ENCODE measurements at regions not wholly inside any gene's neighbourhood (a gene's known extent, or its start where the extent isn't known, plus 50 kb on each side); places are given as distances from the start of the nearest gene placed in this dataset.

DNA sequence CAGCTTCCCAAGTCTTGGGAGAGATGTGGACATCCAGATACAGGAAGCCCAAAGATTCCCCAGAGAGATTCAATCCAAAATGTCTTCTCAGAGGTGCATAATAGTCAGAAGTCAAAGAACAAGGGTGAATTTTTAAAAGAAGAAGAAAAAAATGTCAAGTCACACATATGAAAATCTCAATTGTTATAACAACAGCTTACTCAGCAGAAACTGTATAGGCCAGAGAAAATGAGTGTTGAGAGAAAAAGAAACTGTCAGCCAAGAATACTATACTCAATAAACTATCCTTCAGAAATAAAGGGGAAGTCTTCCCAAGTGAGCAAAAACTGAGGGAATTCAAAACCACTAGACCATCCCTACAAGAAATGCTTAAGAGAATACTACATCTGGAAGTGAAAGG is 612.9 kb upstream of the POU3F3 start:
- H3K27me3 ChIP-seq (ENCODE audit: control insufficient read depth in 1 of 2, insufficient read depth in 2 of 2, low read length in 2 of 2) = no peaks in the 10 kb centered on the region
- peaks cover 5 to 8% of the 10 kb centered on the region in 2 experiments for H3K9me3 ChIP-seq (ENCODE audit: control insufficient read depth in 1 of 2, insufficient read depth in 1 of 2, low read length in 2 of 2)
- H3K4me1 ChIP-seq (ENCODE audit: insufficient read depth, low read length) = no peaks in the 10 kb centered on the region
- H3K27ac Mint-ChIP-seq = no peak overlapping the region
- no peak overlapping the region for H3K4me3 Mint-ChIP-seq
- H3K4me3 ChIP-seq (ENCODE audit: low read length) = no peak overlapping the region
- ChIA-PET CTCF (no interaction called here), POLR2A (no interaction called here)
- no peaks in the 10 kb centered on the region for H3K36me3 ChIP-seq (ENCODE audit: insufficient read depth, low read length)
- intact Hi-C loops (cut with DNase I, micrococcal nuclease) = no loop called here
- peaks cover 20% of the 10 kb centered on the region for H3K9me3 Mint-ChIP-seq
- TF ChIP-seq, protein P1, sequence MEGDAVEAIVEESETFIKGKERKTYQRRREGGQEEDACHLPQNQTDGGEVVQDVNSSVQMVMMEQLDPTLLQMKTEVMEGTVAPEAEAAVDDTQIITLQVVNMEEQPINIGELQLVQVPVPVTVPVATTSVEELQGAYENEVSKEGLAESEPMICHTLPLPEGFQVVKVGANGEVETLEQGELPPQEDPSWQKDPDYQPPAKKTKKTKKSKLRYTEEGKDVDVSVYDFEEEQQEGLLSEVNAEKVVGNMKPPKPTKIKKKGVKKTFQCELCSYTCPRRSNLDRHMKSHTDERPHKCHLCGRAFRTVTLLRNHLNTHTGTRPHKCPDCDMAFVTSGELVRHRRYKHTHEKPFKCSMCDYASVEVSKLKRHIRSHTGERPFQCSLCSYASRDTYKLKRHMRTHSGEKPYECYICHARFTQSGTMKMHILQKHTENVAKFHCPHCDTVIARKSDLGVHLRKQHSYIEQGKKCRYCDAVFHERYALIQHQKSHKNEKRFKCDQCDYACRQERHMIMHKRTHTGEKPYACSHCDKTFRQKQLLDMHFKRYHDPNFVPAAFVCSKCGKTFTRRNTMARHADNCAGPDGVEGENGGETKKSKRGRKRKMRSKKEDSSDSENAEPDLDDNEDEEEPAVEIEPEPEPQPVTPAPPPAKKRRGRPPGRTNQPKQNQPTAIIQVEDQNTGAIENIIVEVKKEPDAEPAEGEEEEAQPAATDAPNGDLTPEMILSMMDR (IDR thresholded peaks at IDR 0.05) = no peak
- H3K27me3 Mint-ChIP-seq = no peaks in the 10 kb centered on the region
- DNase-seq = no peak
- no peak overlapping the region for H3K27ac ChIP-seq (ENCODE audit: low read depth in 1 of 2, low read length in 2 of 2)
- no peaks in the 10 kb centered on the region for H3K36me3 Mint-ChIP-seq (ENCODE audit: low read depth)
- ATAC-seq (ENCODE audit: poor library complexity) = no peak
- no peaks in the 10 kb centered on the region for H3K4me1 Mint-ChIP-seq (ENCODE audit: low read depth)

DNA sequence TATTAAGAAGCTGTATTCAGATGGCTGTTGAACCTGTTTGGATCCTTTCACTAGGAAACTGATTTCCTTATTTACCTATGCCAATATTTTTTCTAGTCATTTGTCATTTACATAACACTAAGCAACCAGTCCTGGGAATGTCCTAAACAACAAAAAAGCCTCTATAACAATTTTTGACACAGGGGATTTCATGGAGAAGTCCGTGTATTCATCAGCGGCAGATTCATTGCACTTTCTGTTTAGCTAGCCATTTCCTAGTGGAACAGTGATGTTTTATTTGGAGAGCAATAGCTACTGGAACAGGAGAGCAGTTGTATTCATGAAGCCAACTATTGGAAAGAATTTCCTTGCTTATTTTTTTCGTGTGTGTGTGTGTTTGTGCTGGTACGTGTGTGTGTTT is 604.3 kb upstream of the POU3F3 start:
- Histone ChIP-seq H3K9me3 (ENCODE audit: control insufficient read depth in 1 of 2, insufficient read depth in 1 of 2, low read length in 2 of 2) (peaks cover 0 to 7% of the 10 kb centered on the region in 2 experiments), H3K4me1 (ENCODE audit: insufficient read depth, low read length) (no peaks in the 10 kb centered on the region), H3K36me3 (ENCODE audit: insufficient read depth, low read length) (no peaks in the 10 kb centered on the region), H3K4me3 (ENCODE audit: low read length) (no peak overlapping the region), H3K27ac (ENCODE audit: low read depth in 1 of 2, low read length in 2 of 2) (no peak overlapping the region), H3K27me3 (ENCODE audit: control insufficient read depth in 1 of 2, insufficient read depth in 2 of 2, low read length in 2 of 2) (no peaks in the 10 kb centered on the region)
- TF ChIP-seq, protein P1 (IDR thresholded peaks at IDR 0.05) = no peak
- POLR2A ChIA-PET = no interaction called here
- intact Hi-C loops (cut with DNase I, micrococcal nuclease) = no loop called here
- Mint-ChIP-seq H3K9me3 (peaks cover 10% of the 10 kb centered on the region), H3K4me3 (no peak overlapping the region), H3K36me3 (ENCODE audit: low read depth) (no peaks in the 10 kb centered on the region), H3K4me1 (ENCODE audit: low read depth) (no peaks in the 10 kb centered on the region), H3K27ac (no peak overlapping the region), H3K27me3 (no peaks in the 10 kb centered on the region)
- DNase-seq = no peak
- CTCF ChIA-PET = no interaction called here
- ATAC-seq (ENCODE audit: poor library complexity) = no peak

DNA sequence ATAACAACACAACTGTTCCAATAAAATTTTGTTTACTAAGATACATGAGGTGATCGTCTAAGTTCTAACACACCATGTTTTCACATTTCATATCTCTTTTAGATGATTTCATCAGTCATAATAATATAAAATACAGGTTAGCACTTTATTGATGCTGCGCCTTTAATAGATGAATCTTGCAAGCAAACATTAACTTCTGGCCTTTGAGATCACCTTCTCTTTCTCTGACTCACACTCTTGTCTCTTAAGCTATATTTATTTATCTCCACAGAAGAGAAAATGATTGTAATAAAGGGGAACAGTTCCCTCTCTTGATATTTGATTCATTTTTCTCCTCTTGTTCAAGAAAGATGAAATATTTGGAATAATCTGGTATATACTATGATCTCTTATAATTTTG is 603.3 kb upstream of the POU3F3 start:
- Mint-ChIP-seq H3K4me3 (no peak overlapping the region), H3K9me3 (peaks cover 11% of the 10 kb centered on the region), H3K4me1 (ENCODE audit: low read depth) (no peaks in the 10 kb centered on the region), H3K27me3 (no peaks in the 10 kb centered on the region), H3K27ac (no peak overlapping the region), H3K36me3 (ENCODE audit: low read depth) (no peaks in the 10 kb centered on the region)
- H3K36me3 ChIP-seq (ENCODE audit: insufficient read depth, low read length) = no peaks in the 10 kb centered on the region
- ChIA-PET POLR2A (no interaction called here), CTCF (no interaction called here)
- H3K9me3 ChIP-seq (ENCODE audit: control insufficient read depth in 1 of 2, insufficient read depth in 1 of 2, low read length in 2 of 2) = peaks cover 0 to 7% of the 10 kb centered on the region in 2 experiments
- intact Hi-C loops (cut with DNase I, micrococcal nuclease) = no loop called here
- ATAC-seq (ENCODE audit: poor library complexity) (no peak), DNase-seq (no peak)
- no peak overlapping the region for H3K4me3 ChIP-seq (ENCODE audit: low read length)
- no peaks in the 10 kb centered on the region for H3K4me1 ChIP-seq (ENCODE audit: insufficient read depth, low read length)
- H3K27me3 ChIP-seq (ENCODE audit: control insufficient read depth in 1 of 2, insufficient read depth in 2 of 2, low read length in 2 of 2) = no peaks in the 10 kb centered on the region
- H3K27ac ChIP-seq (ENCODE audit: low read depth in 1 of 2, low read length in 2 of 2) = no peak overlapping the region
- TF ChIP-seq, protein P1 (IDR thresholded peaks at IDR 0.05) = no peak
